SK-N-SH (cell line): ENCODE measurements at regions not wholly inside any gene's neighbourhood (a gene's known extent, or its start where the extent isn't known, plus 50 kb on each side); places are given as distances from the start of the nearest gene placed in this dataset.

Experiments used
- CTCF ChIA-PET: fragments of 300-600, 350-600 bp; formaldehyde crosslinking; extraction: SDS; loops from one replicate; lab custom pipeline; 2021; lab: Yijun Ruan, JAX
- POLR2A ChIA-PET: fragments of 350-600 bp; sonication (Branson Sonifier 250); formaldehyde crosslinking; extraction: SDS; loops from one replicate; lab custom pipeline; 2020; ENCODE audit warnings: antibody characterized with exemption, inconsistent platforms; lab: Yijun Ruan, JAX
- DNase-seq: peaks from one replicate; pipeline ENCODE4 v3.0.0; 2012
- H2AFZ ChIP-seq: fragments of 200-600 bp; sonication (generic); 2 replicates; pipeline ENCODE4 v1.8.1; 2016; ENCODE audit warnings: antibody characterized with exemption, mild to moderate bottlenecking, low read depth
- H3F3A ChIP-seq: fragments of 200-600 bp; sonication (generic); replicated peaks from 2 replicates; pipeline ENCODE3; 2016; ENCODE audit warnings: antibody characterized with exemption, mild to moderate bottlenecking; ENCODE audit not compliant: insufficient read depth
- H3K27ac ChIP-seq, 2 experiments: fragments of 200-500 bp in 1 of 2; fragments of 200-600 bp in 1 of 2; sonication (Bioruptor generic) in 1 of 2; sonication (generic), shearing (Covaris generic) in 1 of 2; 2 replicates each; pipeline versions ENCODE4 v1.5.1 to v1.6.1; 2014 to 2016; ENCODE audit warnings: low read depth in 2 of 2, inconsistent platforms in 1 of 2, low read length in 1 of 2, mild to moderate bottlenecking in 1 of 2, mixed read lengths in 1 of 2
- H3K27me3 ChIP-seq: fragments of 200-600 bp; sonication (generic), shearing (Covaris generic); 2 replicates; pipeline ENCODE4 v1.6.1; 2016; ENCODE audit warnings: mixed run types; ENCODE audit not compliant: insufficient read depth
- H3K36me3 ChIP-seq, 2 experiments: fragments of 200-500 bp in 1 of 2; fragments of 200-600 bp in 1 of 2; sonication (Bioruptor generic) in 1 of 2; sonication (generic) in 1 of 2; replicated peaks in 1 of 2; 2 replicates each; pipeline versions ENCODE3 to v1.5.1; 2014 to 2016; ENCODE audit warnings: low read length in 1 of 2, mild to moderate bottlenecking in 1 of 2; ENCODE audit not compliant: insufficient read depth in 2 of 2, control insufficient read depth in 1 of 2
- H3K4me1 ChIP-seq, 2 experiments: fragments of 200-500 bp in 1 of 2; fragments of 200-600 bp in 1 of 2; sonication (Bioruptor generic) in 1 of 2; sonication (generic), shearing (Covaris generic) in 1 of 2; 2 replicates each; pipeline versions ENCODE4 v1.5.1 to v1.6.1; 2014 to 2016; ENCODE audit warnings: low read depth in 1 of 2, low read length in 1 of 2, mixed run types in 1 of 2; ENCODE audit not compliant: insufficient read depth in 2 of 2, control insufficient read depth in 1 of 2
- H3K4me2 ChIP-seq: fragments of 200-600 bp; sonication (generic), shearing (Covaris generic); 2 replicates; pipeline ENCODE4 v1.6.1; 2017; ENCODE audit warnings: mixed run types
- H3K4me3 ChIP-seq, 2 experiments: fragments of 200-500 bp in 1 of 2; fragments of 200-600 bp in 1 of 2; sonication (Bioruptor generic) in 1 of 2; sonication (generic), shearing (Covaris generic) in 1 of 2; 2 replicates each; pipeline versions ENCODE4 v1.5.1 to v1.8.1; 2014 to 2016; ENCODE audit warnings: low read depth in 2 of 2, inconsistent platforms in 1 of 2, low read length in 1 of 2, mild to moderate bottlenecking in 1 of 2, mixed read lengths in 1 of 2, moderate library complexity in 1 of 2
- H3K79me2 ChIP-seq: fragments of 200-600 bp; sonication (generic); 2 replicates; pipeline ENCODE4 v1.8.1; 2017; ENCODE audit warnings: mild to moderate bottlenecking; ENCODE audit not compliant: insufficient read depth
- H3K9ac ChIP-seq: fragments of 200-600 bp; sonication (generic); 2 replicates; pipeline ENCODE4 v1.6.1; 2017; ENCODE audit warnings: mixed run types
- H3K9me2 ChIP-seq: fragments of 200-600 bp; sonication (generic); 2 replicates; pipeline ENCODE4 v1.6.1; 2017; ENCODE audit warnings: mixed run types
- H3K9me3 ChIP-seq: fragments of 200-600 bp; sonication (generic); 2 replicates; pipeline ENCODE4 v1.6.1; 2017; ENCODE audit warnings: mixed run types, mild to moderate bottlenecking, moderate library complexity
- H4K20me1 ChIP-seq: fragments of 200-600 bp; sonication (generic); 2 replicates; pipeline ENCODE4 v1.6.1; 2017; ENCODE audit warnings: mild to moderate bottlenecking, mixed run types; ENCODE audit not compliant: insufficient read depth
- CHD2 ChIP-seq: fragments of 150-350 bp; IDR thresholded peaks from 2 replicates; pipeline ENCODE4 v1.6.1; 2018; ENCODE audit warnings: low read length; ENCODE audit not compliant: partially characterized antibody
- FOSL2 ChIP-seq: IDR thresholded peaks from 2 replicates; pipeline ENCODE4 v1.4.0; 2012; ENCODE audit warnings: low read depth, mild to moderate bottlenecking, moderate library complexity, borderline replicate concordance
- FOXM1 ChIP-seq: IDR thresholded peaks from 2 replicates; pipeline ENCODE4 v1.4.0; 2012; ENCODE audit warnings: low read depth, mild to moderate bottlenecking
- GABPA ChIP-seq: IDR thresholded peaks from 2 replicates; pipeline ENCODE4 v1.4.0; 2012; ENCODE audit warnings: low read depth, mild to moderate bottlenecking
- JUND ChIP-seq: IDR thresholded peaks from 2 replicates; pipeline ENCODE4 v1.4.0; 2012
- MEF2A ChIP-seq: IDR thresholded peaks from 2 replicates; pipeline ENCODE4 v1.4.0; 2012; ENCODE audit warnings: low read depth, borderline replicate concordance
- MXI1 ChIP-seq: IDR thresholded peaks from 2 replicates; pipeline ENCODE4 v1.6.1; 2012; ENCODE audit warnings: mild to moderate bottlenecking, low read depth, low read length, improper control_type of control experiment
- NFIC ChIP-seq: IDR thresholded peaks from 2 replicates; pipeline ENCODE4 v1.4.0; 2012; ENCODE audit warnings: borderline replicate concordance
- NRF1 ChIP-seq: IDR thresholded peaks from 2 replicates; pipeline ENCODE4 v1.6.1; 2012; ENCODE audit warnings: low read depth, mild to moderate bottlenecking, low read length
- POLR2AphosphoS5 ChIP-seq: IDR thresholded peaks from 2 replicates; pipeline ENCODE4 v1.6.1; 2012; ENCODE audit warnings: low read depth, low read length
- SIN3A ChIP-seq: IDR thresholded peaks from 2 replicates; pipeline ENCODE4 v1.6.1; 2012; ENCODE audit warnings: low read depth, mild to moderate bottlenecking, low read length, moderate library complexity, borderline replicate concordance
- TEAD4 ChIP-seq: IDR thresholded peaks from 2 replicates; pipeline ENCODE4 v1.4.0; 2012; ENCODE audit warnings: mild to moderate bottlenecking, borderline replicate concordance; ENCODE audit not compliant: insufficient read depth
- YY1 ChIP-seq: IDR thresholded peaks from 2 replicates; pipeline ENCODE4 v1.4.0; 2012; ENCODE audit warnings: low read depth, mild to moderate bottlenecking
- WGBS: methylation state at CpG from one replicate; pipeline ENCODE4 v1.1.6; 2017; ENCODE audit warnings: low lambda C conversion rate; 5-methylcytosine and 5-hydroxymethylcytosine counted together
- TF ChIP-seq, protein P1 (sequence below): IDR thresholded peaks from 2 replicates; pipeline ENCODE4 v1.4.0; 2012; ENCODE audit warnings: low read depth, borderline replicate concordance
- TF ChIP-seq, protein P2 (sequence below): fragments of 200-600 bp; sonication (generic); IDR thresholded peaks from 2 replicates; pipeline ENCODE4 v1.6.1; 2017; ENCODE audit warnings: antibody characterized with exemption, mild to moderate bottlenecking, moderate library complexity
- TF ChIP-seq, protein P3 (sequence below): fragments of 150-350 bp; IDR thresholded peaks from 2 replicates; pipeline ENCODE4 v1.6.1; 2017; ENCODE audit warnings: antibody characterized with exemption, low read length, low read depth, borderline replicate concordance
- TF ChIP-seq, protein P4 (sequence below): IDR thresholded peaks from 2 replicates; pipeline ENCODE4; 2012

DNA sequence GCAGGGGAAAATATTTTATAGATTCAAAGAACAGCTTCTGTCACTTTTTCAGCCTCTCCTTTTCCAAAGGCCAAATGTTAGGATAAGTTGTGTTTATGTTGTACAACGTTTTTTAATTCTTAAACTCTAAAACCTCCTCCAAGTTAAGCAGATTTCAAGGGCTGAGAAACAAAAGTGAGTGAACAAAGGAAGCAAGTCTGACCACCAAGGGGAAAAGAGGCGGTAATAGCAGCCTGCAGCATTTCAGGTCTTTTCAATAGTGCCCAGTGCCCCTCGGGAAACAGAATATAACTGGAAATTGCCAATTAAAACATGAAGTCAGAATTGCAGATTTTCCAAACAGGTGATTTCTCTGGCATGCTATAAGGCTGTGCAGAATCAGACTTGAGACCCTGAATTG is 510.0 kb upstream of the HTR2C start:
- ChIA-PET CTCF (no interaction called here), POLR2A (no interaction called here)
- no peak for TF ChIP-seq MXI1
- TF ChIP-seq SIN3A, result no peak
- TF ChIP-seq CHD2, result no peak
- TF ChIP-seq, protein P1, sequence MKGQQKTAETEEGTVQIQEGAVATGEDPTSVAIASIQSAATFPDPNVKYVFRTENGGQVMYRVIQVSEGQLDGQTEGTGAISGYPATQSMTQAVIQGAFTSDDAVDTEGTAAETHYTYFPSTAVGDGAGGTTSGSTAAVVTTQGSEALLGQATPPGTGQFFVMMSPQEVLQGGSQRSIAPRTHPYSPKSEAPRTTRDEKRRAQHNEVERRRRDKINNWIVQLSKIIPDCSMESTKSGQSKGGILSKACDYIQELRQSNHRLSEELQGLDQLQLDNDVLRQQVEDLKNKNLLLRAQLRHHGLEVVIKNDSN, result no peak
- TF ChIP-seq NFIC, result no peak
- TF ChIP-seq, protein P2, sequence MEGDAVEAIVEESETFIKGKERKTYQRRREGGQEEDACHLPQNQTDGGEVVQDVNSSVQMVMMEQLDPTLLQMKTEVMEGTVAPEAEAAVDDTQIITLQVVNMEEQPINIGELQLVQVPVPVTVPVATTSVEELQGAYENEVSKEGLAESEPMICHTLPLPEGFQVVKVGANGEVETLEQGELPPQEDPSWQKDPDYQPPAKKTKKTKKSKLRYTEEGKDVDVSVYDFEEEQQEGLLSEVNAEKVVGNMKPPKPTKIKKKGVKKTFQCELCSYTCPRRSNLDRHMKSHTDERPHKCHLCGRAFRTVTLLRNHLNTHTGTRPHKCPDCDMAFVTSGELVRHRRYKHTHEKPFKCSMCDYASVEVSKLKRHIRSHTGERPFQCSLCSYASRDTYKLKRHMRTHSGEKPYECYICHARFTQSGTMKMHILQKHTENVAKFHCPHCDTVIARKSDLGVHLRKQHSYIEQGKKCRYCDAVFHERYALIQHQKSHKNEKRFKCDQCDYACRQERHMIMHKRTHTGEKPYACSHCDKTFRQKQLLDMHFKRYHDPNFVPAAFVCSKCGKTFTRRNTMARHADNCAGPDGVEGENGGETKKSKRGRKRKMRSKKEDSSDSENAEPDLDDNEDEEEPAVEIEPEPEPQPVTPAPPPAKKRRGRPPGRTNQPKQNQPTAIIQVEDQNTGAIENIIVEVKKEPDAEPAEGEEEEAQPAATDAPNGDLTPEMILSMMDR, result no peak
- TF ChIP-seq NRF1, result no peak
- TF ChIP-seq YY1, result no peak
- no peak for TF ChIP-seq FOSL2
- TF ChIP-seq, protein P3, sequence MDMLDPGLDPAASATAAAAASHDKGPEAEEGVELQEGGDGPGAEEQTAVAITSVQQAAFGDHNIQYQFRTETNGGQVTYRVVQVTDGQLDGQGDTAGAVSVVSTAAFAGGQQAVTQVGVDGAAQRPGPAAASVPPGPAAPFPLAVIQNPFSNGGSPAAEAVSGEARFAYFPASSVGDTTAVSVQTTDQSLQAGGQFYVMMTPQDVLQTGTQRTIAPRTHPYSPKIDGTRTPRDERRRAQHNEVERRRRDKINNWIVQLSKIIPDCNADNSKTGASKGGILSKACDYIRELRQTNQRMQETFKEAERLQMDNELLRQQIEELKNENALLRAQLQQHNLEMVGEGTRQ, result no peak
- no peak for TF ChIP-seq GABPA
- TF ChIP-seq JUND, result no peak
- TF ChIP-seq MEF2A, result no peak
- TF ChIP-seq POLR2AphosphoS5, result no peak
- TF ChIP-seq TEAD4, result no peak
- no peak for TF ChIP-seq FOXM1
- TF ChIP-seq, protein P4, sequence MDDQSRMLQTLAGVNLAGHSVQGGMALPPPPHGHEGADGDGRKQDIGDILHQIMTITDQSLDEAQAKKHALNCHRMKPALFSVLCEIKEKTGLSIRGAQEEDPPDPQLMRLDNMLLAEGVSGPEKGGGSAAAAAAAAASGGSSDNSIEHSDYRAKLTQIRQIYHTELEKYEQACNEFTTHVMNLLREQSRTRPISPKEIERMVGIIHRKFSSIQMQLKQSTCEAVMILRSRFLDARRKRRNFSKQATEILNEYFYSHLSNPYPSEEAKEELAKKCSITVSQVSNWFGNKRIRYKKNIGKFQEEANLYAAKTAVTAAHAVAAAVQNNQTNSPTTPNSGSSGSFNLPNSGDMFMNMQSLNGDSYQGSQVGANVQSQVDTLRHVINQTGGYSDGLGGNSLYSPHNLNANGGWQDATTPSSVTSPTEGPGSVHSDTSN, result no peak
- no peak for DNase-seq
- 30% methylated on average over 3 of the region's 3 CpGs for WGBS
- Histone ChIP-seq H3K27ac (no peak overlapping the region), H2AFZ (no peak overlapping the region), H3K36me3 (no peaks in the 10 kb centered on the region), H4K20me1 (no peaks in the 10 kb centered on the region), H3K9me2 (no peaks in the 10 kb centered on the region), H3K9ac (no peak overlapping the region), H3K27me3 (no peaks in the 10 kb centered on the region; the same call in 1 of the 2 replicates), H3K4me1 (no peaks in the 10 kb centered on the region), H3K4me3 (no peak overlapping the region), H3K9me3 (no peaks in the 10 kb centered on the region), H3K79me2 (no peaks in the 10 kb centered on the region), H3K4me2 (no peak overlapping the region), H3F3A (no peaks in the 10 kb centered on the region)
